Mammary epithelial cell (primary cell): ENCODE measurements at regions not wholly inside any gene's neighbourhood (a gene's known extent, or its start where the extent isn't known, plus 50 kb on each side); places are given as distances from the start of the nearest gene placed in this dataset.

Experiments used
- EZH2 ChIP-seq: IDR thresholded peaks from 2 replicates; pipeline ENCODE4 v1.6.1; 2012; ENCODE audit warnings: low read length, inconsistent platforms, borderline replicate concordance
- TF ChIP-seq, protein P1 (sequence below), 2 donors: IDR thresholded peaks in 1 of 2; conservative IDR thresholded peaks in 1 of 2; 2 replicates each; pipeline ENCODE4 v1.5.1; 2011 to 2012; ENCODE audit warnings: inconsistent platforms in 2 of 2, low read length in 2 of 2, mild to moderate bottlenecking in 2 of 2, control low read depth in 1 of 2, low read depth in 1 of 2; ENCODE audit not compliant: insufficient read depth in 1 of 2; ENCODE audit errors: extremely low read depth in 1 of 2

DNA sequence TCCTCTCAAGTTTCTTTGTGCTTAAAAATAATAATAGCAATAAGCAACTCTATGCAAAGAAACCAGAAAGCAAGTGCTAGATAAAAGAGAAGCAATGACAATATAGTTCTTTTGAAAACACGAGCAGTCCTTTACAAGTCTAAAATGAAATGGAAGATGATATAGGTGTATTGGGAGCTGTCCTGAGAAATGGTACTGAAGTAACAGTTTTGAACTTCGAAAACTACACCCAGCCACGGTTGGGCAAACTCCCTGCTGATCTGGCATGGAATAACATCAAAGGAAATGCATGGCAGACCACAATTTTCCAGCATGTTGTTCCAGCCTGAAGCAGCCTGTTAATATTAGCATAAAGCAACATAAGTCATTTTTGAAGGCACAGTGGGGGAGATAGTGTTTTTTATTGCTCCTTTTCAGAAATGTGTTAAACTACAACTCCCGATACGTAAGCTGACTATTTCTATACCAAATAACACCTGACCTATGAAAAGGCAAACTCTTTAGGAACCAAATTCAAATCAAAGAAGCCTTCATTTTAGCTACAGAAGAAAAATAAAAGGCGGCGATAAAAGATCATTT lies 596.1 kb upstream of the KLHL29 start:
- TF ChIP-seq, protein P1, sequence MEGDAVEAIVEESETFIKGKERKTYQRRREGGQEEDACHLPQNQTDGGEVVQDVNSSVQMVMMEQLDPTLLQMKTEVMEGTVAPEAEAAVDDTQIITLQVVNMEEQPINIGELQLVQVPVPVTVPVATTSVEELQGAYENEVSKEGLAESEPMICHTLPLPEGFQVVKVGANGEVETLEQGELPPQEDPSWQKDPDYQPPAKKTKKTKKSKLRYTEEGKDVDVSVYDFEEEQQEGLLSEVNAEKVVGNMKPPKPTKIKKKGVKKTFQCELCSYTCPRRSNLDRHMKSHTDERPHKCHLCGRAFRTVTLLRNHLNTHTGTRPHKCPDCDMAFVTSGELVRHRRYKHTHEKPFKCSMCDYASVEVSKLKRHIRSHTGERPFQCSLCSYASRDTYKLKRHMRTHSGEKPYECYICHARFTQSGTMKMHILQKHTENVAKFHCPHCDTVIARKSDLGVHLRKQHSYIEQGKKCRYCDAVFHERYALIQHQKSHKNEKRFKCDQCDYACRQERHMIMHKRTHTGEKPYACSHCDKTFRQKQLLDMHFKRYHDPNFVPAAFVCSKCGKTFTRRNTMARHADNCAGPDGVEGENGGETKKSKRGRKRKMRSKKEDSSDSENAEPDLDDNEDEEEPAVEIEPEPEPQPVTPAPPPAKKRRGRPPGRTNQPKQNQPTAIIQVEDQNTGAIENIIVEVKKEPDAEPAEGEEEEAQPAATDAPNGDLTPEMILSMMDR (conservative IDR thresholded peaks at IDR 0.05 in 1 of 2, IDR thresholded peaks at IDR 0.05 in 1 of 2; ENCODE audit: extremely low read depth in 1 of 2, insufficient read depth in 1 of 2, low read depth in 1 of 2, low read length in 2 of 2) = no peak
- TF ChIP-seq EZH2 = no peak
